ENCODE measurements at regions not wholly inside any gene's neighbourhood (a gene's known extent, or its start where the extent isn't known, plus 50 kb on each side); places are given as distances from the start of the nearest gene placed in this dataset.

DNA sequence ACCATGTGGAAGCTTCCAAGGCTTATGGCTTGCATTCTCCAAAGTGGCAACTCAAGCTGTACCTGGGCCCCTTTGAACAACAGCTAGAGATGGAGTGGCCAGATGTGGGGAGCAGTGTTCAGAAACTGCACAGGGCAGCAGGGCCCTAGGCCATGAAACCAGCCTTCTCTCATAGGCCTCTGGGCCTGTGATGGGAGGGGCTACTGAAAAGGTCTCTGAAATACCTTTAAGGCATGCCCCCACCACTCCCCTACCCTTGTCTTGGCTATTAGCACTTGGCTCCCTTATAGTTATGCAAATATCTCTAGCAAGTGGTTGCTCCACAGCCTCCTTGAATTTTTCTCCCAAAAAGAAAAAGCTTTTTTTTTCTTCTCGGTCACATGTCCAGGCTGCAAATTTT, 1014.6 kb downstream of the DTWD2 start:
- no peak for DNase-seq
- H3K36me3 ChIP-seq: no peaks in the 10 kb centered on the region
- no peak overlapping the region for H3K27ac ChIP-seq
- no peaks in the 10 kb centered on the region for H3K27me3 ChIP-seq
- intact Hi-C loops (cut with DNase I): no loop called here
- WGBS, 2 donors: 94 to 100% methylated on average over 1 of the region's 1 CpG
- no peaks in the 10 kb centered on the region for H3K9me3 ChIP-seq
- H3K4me3 ChIP-seq (replicated peaks in 1 of 3): no peak overlapping the region
- TF ChIP-seq POLR2A (IDR thresholded peaks at IDR 0.05) (no peak), CTCF (IDR thresholded peaks at IDR 0.05) (no peak)
- no peaks in the 10 kb centered on the region for H3K4me1 ChIP-seq

GRCh38 chr5:117955831-117956230, 1032.5 kb downstream of the DTWD2 start:
- TF ChIP-seq POLR2A (IDR thresholded peaks at IDR 0.05) (no peak), CTCF (IDR thresholded peaks at IDR 0.05) (no peak)
- Histone ChIP-seq H3K36me3 (no peaks in the 10 kb centered on the region), H3K4me3 (replicated peaks in 1 of 3) (no peak overlapping the region), H3K27me3 (no peaks in the 10 kb centered on the region), H3K4me1 (no peaks in the 10 kb centered on the region), H3K9me3 (no peaks in the 10 kb centered on the region), H3K27ac (no peak overlapping the region)
- DNase-seq: no peak
- intact Hi-C loops (cut with DNase I): no loop called here
- whole genome bisulfite sequencing, 2 donors: 74 to 79% methylated on average over 3 of the region's 3 CpGs

- TF ChIP-seq CTCF (IDR thresholded peaks at IDR 0.05) (no peak), POLR2A (IDR thresholded peaks at IDR 0.05) (no peak)
- DNase-seq: no peak
- H3K27me3 ChIP-seq: no peaks in the 10 kb centered on the region
- no peaks in the 10 kb centered on the region for H3K4me1 ChIP-seq
- H3K9me3 ChIP-seq: no peaks in the 10 kb centered on the region
- WGBS, 2 donors: 75 to 78% methylated on average over 1 of the region's 1 CpG
- H3K27ac ChIP-seq: no peak overlapping the region
- no peaks in the 10 kb centered on the region for H3K36me3 ChIP-seq
- no peak overlapping the region for H3K4me3 ChIP-seq (replicated peaks in 1 of 3)
- intact Hi-C loops (cut with DNase I): no loop called here
Measured at GRCh38 chr5:117954331-117954730, 1034.0 kb downstream of the DTWD2 start.

DNA sequence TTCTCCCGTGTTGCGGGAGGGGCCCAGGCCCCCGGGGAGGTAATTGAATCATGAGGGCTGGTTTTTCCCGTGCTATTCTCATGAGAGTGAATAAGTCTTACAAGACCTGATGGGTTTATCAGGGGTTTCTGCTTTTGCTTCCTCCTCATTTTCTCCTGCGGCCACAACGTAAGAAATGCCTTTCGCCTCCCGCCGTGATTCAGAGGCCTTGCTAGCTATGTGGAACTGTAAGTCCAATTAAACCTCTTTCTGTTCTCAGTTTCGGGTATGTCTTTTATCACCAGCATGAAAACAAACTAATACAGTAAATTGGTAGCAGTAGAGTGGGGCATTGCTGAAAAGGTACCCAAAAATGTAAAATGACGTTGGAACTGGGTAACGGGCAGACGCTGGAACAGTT, 1035.1 kb downstream of the DTWD2 start:
- Histone ChIP-seq H3K9me3 (no peaks in the 10 kb centered on the region), H3K4me3 (replicated peaks in 1 of 3) (no peak overlapping the region), H3K27ac (no peak overlapping the region), H3K4me1 (no peaks in the 10 kb centered on the region), H3K27me3 (no peaks in the 10 kb centered on the region), H3K36me3 (no peaks in the 10 kb centered on the region)
- WGBS, 2 donors: 95 to 97% methylated on average over 13 of the region's 13 CpGs
- DNase-seq: no peak
- intact Hi-C loops (cut with DNase I): no loop called here
- TF ChIP-seq POLR2A (IDR thresholded peaks at IDR 0.05): no peak
- no peak for TF ChIP-seq CTCF (IDR thresholded peaks at IDR 0.05)

- Histone ChIP-seq H3K27me3 (no peaks in the 10 kb centered on the region), H3K4me1 (no peaks in the 10 kb centered on the region), H3K9me3 (no peaks in the 10 kb centered on the region), H3K36me3 (no peaks in the 10 kb centered on the region), H3K4me3 (replicated peaks in 1 of 3) (no peak overlapping the region), H3K27ac (no peak overlapping the region)
- intact Hi-C loops (cut with DNase I): no loop called here
- no peak for DNase-seq
- 93 to 95% methylated on average over 2 of the region's 2 CpGs for WGBS, 2 donors
- no peak for TF ChIP-seq POLR2A (IDR thresholded peaks at IDR 0.05)
- TF ChIP-seq CTCF (IDR thresholded peaks at IDR 0.05): no peak
Measured at GRCh38 chr5:117947836-117948235, 1040.5 kb downstream of the DTWD2 start.

All from thyroid gland (tissue), 4 donors.